Liver (tissue), 3 donors: ENCODE measurements at regions not wholly inside any gene's neighbourhood (a gene's known extent, or its start where the extent isn't known, plus 50 kb on each side); places are given as distances from the start of the nearest gene placed in this dataset.

Experiments
- ATF3 ChIP-seq: IDR thresholded peaks from 2 replicates; pipeline ENCODE4 v1.6.1; 2016; ENCODE audit warnings: antibody characterized with exemption
- CTCF ChIP-seq: fragments of 150-350 bp; IDR thresholded peaks from 2 replicates; pipeline ENCODE4 v1.5.1; 2017; ENCODE audit warnings: improper control_type of control experiment, low read depth, low read length; ENCODE audit not compliant: missing input control
- EGR1 ChIP-seq, 2 donors: IDR thresholded peaks; 2 replicates each; pipeline ENCODE4 v1.6.1; 2016 to 2018; ENCODE audit warnings: antibody characterized with exemption in 2 of 2, low read depth in 2 of 2
- GABPA ChIP-seq, 2 donors: IDR thresholded peaks in 1 of 2; conservative IDR thresholded peaks in 1 of 2; 2 replicates each; pipeline ENCODE4 v1.6.1; 2016; ENCODE audit warnings: antibody characterized with exemption in 2 of 2, mild to moderate bottlenecking in 1 of 2, moderate library complexity in 1 of 2
- HNF4G ChIP-seq: IDR thresholded peaks from 2 replicates; pipeline ENCODE4 v1.6.1; 2016; ENCODE audit warnings: antibody characterized with exemption
- MAX ChIP-seq: IDR thresholded peaks from 2 replicates; pipeline ENCODE4 v1.6.1; 2016; ENCODE audit warnings: antibody characterized with exemption
- RAD21 ChIP-seq, 2 donors: IDR thresholded peaks; 2 replicates each; pipeline ENCODE4 v1.6.1; 2016; ENCODE audit warnings: antibody characterized with exemption in 2 of 2, mild to moderate bottlenecking in 2 of 2
- REST ChIP-seq: IDR thresholded peaks from 2 replicates; pipeline ENCODE4 v1.6.1; 2016; ENCODE audit warnings: antibody characterized with exemption, mild to moderate bottlenecking
- ZBTB33 ChIP-seq: IDR thresholded peaks from 2 replicates; pipeline ENCODE4 v1.6.1; 2016; ENCODE audit warnings: antibody characterized with exemption
- donor health status: healthy.
- donor health status: healthy.

GRCh38 chr2:6228251-6228650, 536.1 kb downstream of the SOX11 start:
- TF ChIP-seq CTCF = no peak
- TF ChIP-seq EGR1 (IDR thresholded peaks at IDR 0.05; ENCODE audit: low read depth in 2 of 2) = no peak
- no peak for TF ChIP-seq RAD21 (IDR thresholded peaks at IDR 0.05)
- no peak for TF ChIP-seq GABPA (IDR thresholded peaks at IDR 0.05 in 1 of 2, conservative IDR thresholded peaks at IDR 0.05 in 1 of 2)
- no peak for TF ChIP-seq ATF3
- TF ChIP-seq REST = no peak
- no peak for TF ChIP-seq MAX
- no peak for TF ChIP-seq ZBTB33
- no peak for TF ChIP-seq HNF4G
